SK-N-SH (cell line): ENCODE measurements at regions not wholly inside any gene's neighbourhood (a gene's known extent, or its start where the extent isn't known, plus 50 kb on each side); places are given as distances from the start of the nearest gene placed in this dataset.
A peak's percentile ranks its signal among the peaks of the same experiment; 100 is the strongest.

Experiments used
- CTCF ChIA-PET: fragments of 300-600, 350-600 bp; formaldehyde crosslinking; extraction: SDS; loops from one replicate; lab custom pipeline; 2021; lab: Yijun Ruan, JAX
- POLR2A ChIA-PET: fragments of 350-600 bp; sonication (Branson Sonifier 250); formaldehyde crosslinking; extraction: SDS; loops from one replicate; lab custom pipeline; 2020; ENCODE audit warnings: antibody characterized with exemption, inconsistent platforms; lab: Yijun Ruan, JAX
- DNase-seq: peaks from one replicate; pipeline ENCODE4 v3.0.0; 2012
- H2AFZ ChIP-seq: fragments of 200-600 bp; sonication (generic); 2 replicates; pipeline ENCODE4 v1.8.1; 2016; ENCODE audit warnings: antibody characterized with exemption, mild to moderate bottlenecking, low read depth
- H3F3A ChIP-seq: fragments of 200-600 bp; sonication (generic); replicated peaks from 2 replicates; pipeline ENCODE3; 2016; ENCODE audit warnings: antibody characterized with exemption, mild to moderate bottlenecking; ENCODE audit not compliant: insufficient read depth
- H3K27ac ChIP-seq, 2 experiments: fragments of 200-500 bp in 1 of 2; fragments of 200-600 bp in 1 of 2; sonication (Bioruptor generic) in 1 of 2; sonication (generic), shearing (Covaris generic) in 1 of 2; 2 replicates each; pipeline versions ENCODE4 v1.5.1 to v1.6.1; 2014 to 2016; ENCODE audit warnings: low read depth in 2 of 2, inconsistent platforms in 1 of 2, low read length in 1 of 2, mild to moderate bottlenecking in 1 of 2, mixed read lengths in 1 of 2
- H3K27me3 ChIP-seq: fragments of 200-600 bp; sonication (generic), shearing (Covaris generic); 2 replicates; pipeline ENCODE4 v1.6.1; 2016; ENCODE audit warnings: mixed run types; ENCODE audit not compliant: insufficient read depth
- H3K36me3 ChIP-seq, 2 experiments: fragments of 200-500 bp in 1 of 2; fragments of 200-600 bp in 1 of 2; sonication (Bioruptor generic) in 1 of 2; sonication (generic) in 1 of 2; replicated peaks in 1 of 2; 2 replicates each; pipeline versions ENCODE3 to v1.5.1; 2014 to 2016; ENCODE audit warnings: low read length in 1 of 2, mild to moderate bottlenecking in 1 of 2; ENCODE audit not compliant: insufficient read depth in 2 of 2, control insufficient read depth in 1 of 2
- H3K4me1 ChIP-seq, 2 experiments: fragments of 200-500 bp in 1 of 2; fragments of 200-600 bp in 1 of 2; sonication (Bioruptor generic) in 1 of 2; sonication (generic), shearing (Covaris generic) in 1 of 2; 2 replicates each; pipeline versions ENCODE4 v1.5.1 to v1.6.1; 2014 to 2016; ENCODE audit warnings: low read depth in 1 of 2, low read length in 1 of 2, mixed run types in 1 of 2; ENCODE audit not compliant: insufficient read depth in 2 of 2, control insufficient read depth in 1 of 2
- H3K4me2 ChIP-seq: fragments of 200-600 bp; sonication (generic), shearing (Covaris generic); 2 replicates; pipeline ENCODE4 v1.6.1; 2017; ENCODE audit warnings: mixed run types
- H3K4me3 ChIP-seq, 2 experiments: fragments of 200-500 bp in 1 of 2; fragments of 200-600 bp in 1 of 2; sonication (Bioruptor generic) in 1 of 2; sonication (generic), shearing (Covaris generic) in 1 of 2; 2 replicates each; pipeline versions ENCODE4 v1.5.1 to v1.8.1; 2014 to 2016; ENCODE audit warnings: low read depth in 2 of 2, inconsistent platforms in 1 of 2, low read length in 1 of 2, mild to moderate bottlenecking in 1 of 2, mixed read lengths in 1 of 2, moderate library complexity in 1 of 2
- H3K79me2 ChIP-seq: fragments of 200-600 bp; sonication (generic); 2 replicates; pipeline ENCODE4 v1.8.1; 2017; ENCODE audit warnings: mild to moderate bottlenecking; ENCODE audit not compliant: insufficient read depth
- H3K9ac ChIP-seq: fragments of 200-600 bp; sonication (generic); 2 replicates; pipeline ENCODE4 v1.6.1; 2017; ENCODE audit warnings: mixed run types
- H3K9me2 ChIP-seq: fragments of 200-600 bp; sonication (generic); 2 replicates; pipeline ENCODE4 v1.6.1; 2017; ENCODE audit warnings: mixed run types
- H3K9me3 ChIP-seq: fragments of 200-600 bp; sonication (generic); 2 replicates; pipeline ENCODE4 v1.6.1; 2017; ENCODE audit warnings: mixed run types, mild to moderate bottlenecking, moderate library complexity
- H4K20me1 ChIP-seq: fragments of 200-600 bp; sonication (generic); 2 replicates; pipeline ENCODE4 v1.6.1; 2017; ENCODE audit warnings: mild to moderate bottlenecking, mixed run types; ENCODE audit not compliant: insufficient read depth
- CHD2 ChIP-seq: fragments of 150-350 bp; IDR thresholded peaks from 2 replicates; pipeline ENCODE4 v1.6.1; 2018; ENCODE audit warnings: low read length; ENCODE audit not compliant: partially characterized antibody
- EZH2phosphoT487 ChIP-seq: fragments of 200-600 bp; sonication (generic); IDR thresholded peaks from 2 replicates; pipeline ENCODE4 v1.6.1; 2017; ENCODE audit warnings: low read depth, mixed run types, mild to moderate bottlenecking, antibody characterized with exemption, moderate library complexity, borderline replicate concordance
- GABPA ChIP-seq: IDR thresholded peaks from 2 replicates; pipeline ENCODE4 v1.4.0; 2012; ENCODE audit warnings: low read depth, mild to moderate bottlenecking
- GATA2 ChIP-seq: sonication (generic); formaldehyde crosslinking; IDR thresholded peaks from 2 replicates; pipeline ENCODE4 v1.5.0; 2020; ENCODE audit warnings: mild to moderate bottlenecking, missing genetic modification reagents
- JUND ChIP-seq: IDR thresholded peaks from 2 replicates; pipeline ENCODE4 v1.4.0; 2012
- MXI1 ChIP-seq: IDR thresholded peaks from 2 replicates; pipeline ENCODE4 v1.6.1; 2012; ENCODE audit warnings: mild to moderate bottlenecking, low read depth, low read length, improper control_type of control experiment
- NFIC ChIP-seq: IDR thresholded peaks from 2 replicates; pipeline ENCODE4 v1.4.0; 2012; ENCODE audit warnings: borderline replicate concordance
- RAD21 ChIP-seq: IDR thresholded peaks from 2 replicates; pipeline ENCODE4 v1.6.1; 2012; ENCODE audit warnings: mild to moderate bottlenecking, low read length
- RXRA ChIP-seq: IDR thresholded peaks from 2 replicates; pipeline ENCODE4 v1.4.0; 2012; ENCODE audit warnings: low read depth, mild to moderate bottlenecking, borderline replicate concordance
- SIN3A ChIP-seq: IDR thresholded peaks from 2 replicates; pipeline ENCODE4 v1.6.1; 2012; ENCODE audit warnings: low read depth, mild to moderate bottlenecking, low read length, moderate library complexity, borderline replicate concordance
- SMC3 ChIP-seq: IDR thresholded peaks from 2 replicates; pipeline ENCODE4 v1.6.1; 2012; ENCODE audit warnings: low read depth, low read length, improper control_type of control experiment
- TAF1 ChIP-seq: IDR thresholded peaks from 2 replicates; pipeline ENCODE4 v1.6.1; 2012; ENCODE audit warnings: low read depth, mild to moderate bottlenecking, low read length, moderate library complexity, borderline replicate concordance
- TEAD4 ChIP-seq: IDR thresholded peaks from 2 replicates; pipeline ENCODE4 v1.4.0; 2012; ENCODE audit warnings: mild to moderate bottlenecking, borderline replicate concordance; ENCODE audit not compliant: insufficient read depth
- YY1 ChIP-seq: IDR thresholded peaks from 2 replicates; pipeline ENCODE4 v1.4.0; 2012; ENCODE audit warnings: low read depth, mild to moderate bottlenecking
- WGBS: methylation state at CpG from one replicate; pipeline ENCODE4 v1.1.6; 2017; ENCODE audit warnings: low lambda C conversion rate; 5-methylcytosine and 5-hydroxymethylcytosine counted together
- TF ChIP-seq, protein P1 (sequence below): fragments of 200-600 bp; sonication (generic); IDR thresholded peaks from 2 replicates; pipeline ENCODE4 v1.6.1; 2017; ENCODE audit warnings: antibody characterized with exemption, mild to moderate bottlenecking, moderate library complexity
- TF ChIP-seq, protein P2 (sequence below): IDR thresholded peaks from 2 replicates; pipeline ENCODE4 v1.6.1; 2012; ENCODE audit warnings: mild to moderate bottlenecking, low read depth, low read length, moderate library complexity
- TF ChIP-seq, protein P3 (sequence below): IDR thresholded peaks from 2 replicates; pipeline ENCODE4 v1.4.0; 2012; ENCODE audit warnings: low read depth
- TF ChIP-seq, protein P4 (sequence below): IDR thresholded peaks from 2 replicates; pipeline ENCODE4 v1.4.0; 2012; ENCODE audit warnings: low read depth, borderline replicate concordance
- TF ChIP-seq, protein P5 (sequence below): IDR thresholded peaks from 2 replicates; pipeline ENCODE4; 2012
- TF ChIP-seq, protein P6 (sequence below): IDR thresholded peaks from 2 replicates; pipeline ENCODE4 v1.4.0; 2012; ENCODE audit warnings: low read depth, borderline replicate concordance
- TF ChIP-seq, protein P7 (sequence below): fragments of 150-350 bp; IDR thresholded peaks from 2 replicates; pipeline ENCODE4 v1.6.1; 2016; ENCODE audit warnings: mild to moderate bottlenecking, low read depth, low read length

DNA sequence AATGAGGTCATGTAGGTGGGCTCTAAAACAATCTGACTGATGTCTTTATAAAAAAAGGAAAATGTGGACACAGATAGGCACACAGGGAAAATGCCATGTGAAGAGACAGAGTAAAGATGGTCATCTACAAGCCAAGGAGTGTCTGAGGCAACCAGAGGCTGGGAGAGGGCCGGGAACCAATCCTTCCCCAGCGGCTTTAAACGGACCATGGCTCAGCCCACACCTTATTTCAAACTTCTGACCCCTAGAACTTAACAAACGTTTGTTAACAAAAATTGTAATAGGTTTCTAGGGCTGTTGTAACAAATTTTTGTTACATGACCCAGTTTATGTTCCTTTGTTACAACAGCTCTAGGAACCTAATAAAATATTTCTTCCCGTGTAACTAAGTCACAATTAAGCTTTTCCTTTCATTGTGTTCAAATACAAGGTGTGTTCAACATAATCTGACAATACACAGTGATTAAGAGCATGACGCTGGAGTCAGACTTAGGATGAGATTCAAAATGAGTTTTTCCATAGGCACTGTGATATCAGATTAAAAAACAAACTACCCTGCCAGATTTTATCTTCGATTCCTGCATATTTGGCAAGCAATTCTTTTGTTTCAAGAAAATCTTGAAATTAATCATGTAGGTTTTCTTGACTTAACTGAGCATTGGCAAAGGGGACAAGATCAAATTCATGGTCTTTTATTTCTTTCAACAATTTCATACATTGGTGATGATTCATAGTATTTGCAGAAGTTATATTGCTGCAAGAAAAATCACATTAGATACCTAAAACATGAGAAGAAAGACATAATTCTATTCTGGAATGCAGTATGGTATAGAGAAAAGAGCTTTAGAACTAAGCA lies 169.5 kb upstream of the RIPOR2 start:
- peaks cover 9% of the 10 kb centered on the region for H3F3A ChIP-seq
- H3K79me2 ChIP-seq: no peaks in the 10 kb centered on the region
- H3K4me2 ChIP-seq: no peak overlapping the region
- ChIA-PET CTCF (interaction anchor here (0.8 to 1.5 kb wide), 2 partner anchors 19 to 35 kb away, joined by 3 to 4 read pairs; no protein-coding TSS in a partner anchor), POLR2A (no interaction called here)
- H3K27me3 ChIP-seq: no peaks in the 10 kb centered on the region
- H4K20me1 ChIP-seq: no peaks in the 10 kb centered on the region
- peaks cover 0 to 7% of the 10 kb centered on the region in 2 experiments for H3K4me1 ChIP-seq
- WGBS: 57% methylated on average over 7 of the region's 7 CpGs
- no peaks in the 10 kb centered on the region for H3K9me2 ChIP-seq
- H3K9me3 ChIP-seq: no peaks in the 10 kb centered on the region
- no peak overlapping the region for H2AFZ ChIP-seq
- H3K4me3 ChIP-seq: no peak overlapping the region
- H3K27ac ChIP-seq: peak overlapping the region; percentile 19 to 39; a peak in 2 of 4 replicates
- no peak for DNase-seq
- H3K9ac ChIP-seq: no peak overlapping the region
- peaks cover 8 to 24% of the 10 kb centered on the region in 2 experiments for H3K36me3 ChIP-seq
- TF ChIP-seq, protein P1, sequence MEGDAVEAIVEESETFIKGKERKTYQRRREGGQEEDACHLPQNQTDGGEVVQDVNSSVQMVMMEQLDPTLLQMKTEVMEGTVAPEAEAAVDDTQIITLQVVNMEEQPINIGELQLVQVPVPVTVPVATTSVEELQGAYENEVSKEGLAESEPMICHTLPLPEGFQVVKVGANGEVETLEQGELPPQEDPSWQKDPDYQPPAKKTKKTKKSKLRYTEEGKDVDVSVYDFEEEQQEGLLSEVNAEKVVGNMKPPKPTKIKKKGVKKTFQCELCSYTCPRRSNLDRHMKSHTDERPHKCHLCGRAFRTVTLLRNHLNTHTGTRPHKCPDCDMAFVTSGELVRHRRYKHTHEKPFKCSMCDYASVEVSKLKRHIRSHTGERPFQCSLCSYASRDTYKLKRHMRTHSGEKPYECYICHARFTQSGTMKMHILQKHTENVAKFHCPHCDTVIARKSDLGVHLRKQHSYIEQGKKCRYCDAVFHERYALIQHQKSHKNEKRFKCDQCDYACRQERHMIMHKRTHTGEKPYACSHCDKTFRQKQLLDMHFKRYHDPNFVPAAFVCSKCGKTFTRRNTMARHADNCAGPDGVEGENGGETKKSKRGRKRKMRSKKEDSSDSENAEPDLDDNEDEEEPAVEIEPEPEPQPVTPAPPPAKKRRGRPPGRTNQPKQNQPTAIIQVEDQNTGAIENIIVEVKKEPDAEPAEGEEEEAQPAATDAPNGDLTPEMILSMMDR: no peak
- no peak for TF ChIP-seq EZH2phosphoT487
- no peak for TF ChIP-seq SMC3
- TF ChIP-seq MXI1: no peak
- TF ChIP-seq TEAD4: peak; percentile 62; the same call in 1 of the 2 replicates
- no peak for TF ChIP-seq TAF1
- no peak for TF ChIP-seq YY1
- TF ChIP-seq, protein P2, sequence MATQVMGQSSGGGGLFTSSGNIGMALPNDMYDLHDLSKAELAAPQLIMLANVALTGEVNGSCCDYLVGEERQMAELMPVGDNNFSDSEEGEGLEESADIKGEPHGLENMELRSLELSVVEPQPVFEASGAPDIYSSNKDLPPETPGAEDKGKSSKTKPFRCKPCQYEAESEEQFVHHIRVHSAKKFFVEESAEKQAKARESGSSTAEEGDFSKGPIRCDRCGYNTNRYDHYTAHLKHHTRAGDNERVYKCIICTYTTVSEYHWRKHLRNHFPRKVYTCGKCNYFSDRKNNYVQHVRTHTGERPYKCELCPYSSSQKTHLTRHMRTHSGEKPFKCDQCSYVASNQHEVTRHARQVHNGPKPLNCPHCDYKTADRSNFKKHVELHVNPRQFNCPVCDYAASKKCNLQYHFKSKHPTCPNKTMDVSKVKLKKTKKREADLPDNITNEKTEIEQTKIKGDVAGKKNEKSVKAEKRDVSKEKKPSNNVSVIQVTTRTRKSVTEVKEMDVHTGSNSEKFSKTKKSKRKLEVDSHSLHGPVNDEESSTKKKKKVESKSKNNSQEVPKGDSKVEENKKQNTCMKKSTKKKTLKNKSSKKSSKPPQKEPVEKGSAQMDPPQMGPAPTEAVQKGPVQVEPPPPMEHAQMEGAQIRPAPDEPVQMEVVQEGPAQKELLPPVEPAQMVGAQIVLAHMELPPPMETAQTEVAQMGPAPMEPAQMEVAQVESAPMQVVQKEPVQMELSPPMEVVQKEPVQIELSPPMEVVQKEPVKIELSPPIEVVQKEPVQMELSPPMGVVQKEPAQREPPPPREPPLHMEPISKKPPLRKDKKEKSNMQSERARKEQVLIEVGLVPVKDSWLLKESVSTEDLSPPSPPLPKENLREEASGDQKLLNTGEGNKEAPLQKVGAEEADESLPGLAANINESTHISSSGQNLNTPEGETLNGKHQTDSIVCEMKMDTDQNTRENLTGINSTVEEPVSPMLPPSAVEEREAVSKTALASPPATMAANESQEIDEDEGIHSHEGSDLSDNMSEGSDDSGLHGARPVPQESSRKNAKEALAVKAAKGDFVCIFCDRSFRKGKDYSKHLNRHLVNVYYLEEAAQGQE: no peak
- no peak for TF ChIP-seq CHD2
- TF ChIP-seq, protein P3, sequence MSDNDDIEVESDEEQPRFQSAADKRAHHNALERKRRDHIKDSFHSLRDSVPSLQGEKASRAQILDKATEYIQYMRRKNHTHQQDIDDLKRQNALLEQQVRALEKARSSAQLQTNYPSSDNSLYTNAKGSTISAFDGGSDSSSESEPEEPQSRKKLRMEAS: no peak
- no peak for TF ChIP-seq RAD21
- no peak for TF ChIP-seq RXRA
- TF ChIP-seq GATA2: no peak
- TF ChIP-seq, protein P4, sequence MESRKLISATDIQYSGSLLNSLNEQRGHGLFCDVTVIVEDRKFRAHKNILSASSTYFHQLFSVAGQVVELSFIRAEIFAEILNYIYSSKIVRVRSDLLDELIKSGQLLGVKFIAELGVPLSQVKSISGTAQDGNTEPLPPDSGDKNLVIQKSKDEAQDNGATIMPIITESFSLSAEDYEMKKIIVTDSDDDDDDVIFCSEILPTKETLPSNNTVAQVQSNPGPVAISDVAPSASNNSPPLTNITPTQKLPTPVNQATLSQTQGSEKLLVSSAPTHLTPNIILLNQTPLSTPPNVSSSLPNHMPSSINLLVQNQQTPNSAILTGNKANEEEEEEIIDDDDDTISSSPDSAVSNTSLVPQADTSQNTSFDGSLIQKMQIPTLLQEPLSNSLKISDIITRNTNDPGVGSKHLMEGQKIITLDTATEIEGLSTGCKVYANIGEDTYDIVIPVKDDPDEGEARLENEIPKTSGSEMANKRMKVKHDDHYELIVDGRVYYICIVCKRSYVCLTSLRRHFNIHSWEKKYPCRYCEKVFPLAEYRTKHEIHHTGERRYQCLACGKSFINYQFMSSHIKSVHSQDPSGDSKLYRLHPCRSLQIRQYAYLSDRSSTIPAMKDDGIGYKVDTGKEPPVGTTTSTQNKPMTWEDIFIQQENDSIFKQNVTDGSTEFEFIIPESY: no peak
- peak; percentile 46 for TF ChIP-seq JUND
- TF ChIP-seq, protein P5, sequence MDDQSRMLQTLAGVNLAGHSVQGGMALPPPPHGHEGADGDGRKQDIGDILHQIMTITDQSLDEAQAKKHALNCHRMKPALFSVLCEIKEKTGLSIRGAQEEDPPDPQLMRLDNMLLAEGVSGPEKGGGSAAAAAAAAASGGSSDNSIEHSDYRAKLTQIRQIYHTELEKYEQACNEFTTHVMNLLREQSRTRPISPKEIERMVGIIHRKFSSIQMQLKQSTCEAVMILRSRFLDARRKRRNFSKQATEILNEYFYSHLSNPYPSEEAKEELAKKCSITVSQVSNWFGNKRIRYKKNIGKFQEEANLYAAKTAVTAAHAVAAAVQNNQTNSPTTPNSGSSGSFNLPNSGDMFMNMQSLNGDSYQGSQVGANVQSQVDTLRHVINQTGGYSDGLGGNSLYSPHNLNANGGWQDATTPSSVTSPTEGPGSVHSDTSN: peak; percentile 70
- TF ChIP-seq, protein P6, sequence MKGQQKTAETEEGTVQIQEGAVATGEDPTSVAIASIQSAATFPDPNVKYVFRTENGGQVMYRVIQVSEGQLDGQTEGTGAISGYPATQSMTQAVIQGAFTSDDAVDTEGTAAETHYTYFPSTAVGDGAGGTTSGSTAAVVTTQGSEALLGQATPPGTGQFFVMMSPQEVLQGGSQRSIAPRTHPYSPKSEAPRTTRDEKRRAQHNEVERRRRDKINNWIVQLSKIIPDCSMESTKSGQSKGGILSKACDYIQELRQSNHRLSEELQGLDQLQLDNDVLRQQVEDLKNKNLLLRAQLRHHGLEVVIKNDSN: no peak
- TF ChIP-seq NFIC: peak; percentile 77
- no peak for TF ChIP-seq SIN3A
- no peak for TF ChIP-seq GABPA
- TF ChIP-seq, protein P7, sequence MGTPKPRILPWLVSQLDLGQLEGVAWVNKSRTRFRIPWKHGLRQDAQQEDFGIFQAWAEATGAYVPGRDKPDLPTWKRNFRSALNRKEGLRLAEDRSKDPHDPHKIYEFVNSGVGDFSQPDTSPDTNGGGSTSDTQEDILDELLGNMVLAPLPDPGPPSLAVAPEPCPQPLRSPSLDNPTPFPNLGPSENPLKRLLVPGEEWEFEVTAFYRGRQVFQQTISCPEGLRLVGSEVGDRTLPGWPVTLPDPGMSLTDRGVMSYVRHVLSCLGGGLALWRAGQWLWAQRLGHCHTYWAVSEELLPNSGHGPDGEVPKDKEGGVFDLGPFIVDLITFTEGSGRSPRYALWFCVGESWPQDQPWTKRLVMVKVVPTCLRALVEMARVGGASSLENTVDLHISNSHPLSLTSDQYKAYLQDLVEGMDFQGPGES: no peak
